ENCODE measurements at regions not wholly inside any gene's neighbourhood (a gene's known extent, or its start where the extent isn't known, plus 50 kb on each side); places are given as distances from the start of the nearest gene placed in this dataset.

- H3K4me1 Mint-ChIP-seq (ENCODE audit: low read depth), result no peaks in the 10 kb centered on the region
- no peaks in the 10 kb centered on the region for H3K27me3 Mint-ChIP-seq (ENCODE audit: insufficient read depth)
- no peaks in the 10 kb centered on the region; the same call in 1 of the 2 replicates for H3K36me3 Mint-ChIP-seq (ENCODE audit: low read depth)
- no peak for TF ChIP-seq CTCF (IDR thresholded peaks at IDR 0.05)
- DNase-seq, result no peak
- peaks cover 47% of the 10 kb centered on the region for H3K9me3 Mint-ChIP-seq
- H3K27ac Mint-ChIP-seq, result no peak overlapping the region
- no peak overlapping the region for H3K4me3 Mint-ChIP-seq
Observed at GRCh38 chr2:142300517-142300916, 169.7 kb upstream of the LRP1B start.

GRCh38 chr2:142299021-142299420 is 168.2 kb upstream of the LRP1B start:
- peaks cover 40% of the 10 kb centered on the region for H3K9me3 Mint-ChIP-seq
- H3K27ac Mint-ChIP-seq, result no peak overlapping the region
- no peak for TF ChIP-seq CTCF (IDR thresholded peaks at IDR 0.05)
- no peaks in the 10 kb centered on the region for H3K27me3 Mint-ChIP-seq (ENCODE audit: insufficient read depth)
- no peaks in the 10 kb centered on the region for H3K4me1 Mint-ChIP-seq (ENCODE audit: low read depth)
- no peak overlapping the region for H3K4me3 Mint-ChIP-seq
- no peak for DNase-seq
- no peaks in the 10 kb centered on the region; the same call in 1 of the 2 replicates for H3K36me3 Mint-ChIP-seq (ENCODE audit: low read depth)

GRCh38 chr2:142294225-142294624 is 163.4 kb upstream of the LRP1B start:
- DNase-seq, result no peak
- TF ChIP-seq CTCF (IDR thresholded peaks at IDR 0.05), result no peak
- peaks cover 38% of the 10 kb centered on the region for H3K9me3 Mint-ChIP-seq
- no peak overlapping the region for H3K4me3 Mint-ChIP-seq
- H3K36me3 Mint-ChIP-seq (ENCODE audit: low read depth), result no peaks in the 10 kb centered on the region; the same call in 1 of the 2 replicates
- no peaks in the 10 kb centered on the region; the same call in 1 of the 2 replicates for H3K27me3 Mint-ChIP-seq (ENCODE audit: insufficient read depth)
- no peaks in the 10 kb centered on the region for H3K4me1 Mint-ChIP-seq (ENCODE audit: low read depth)
- no peak overlapping the region for H3K27ac Mint-ChIP-seq

DNA sequence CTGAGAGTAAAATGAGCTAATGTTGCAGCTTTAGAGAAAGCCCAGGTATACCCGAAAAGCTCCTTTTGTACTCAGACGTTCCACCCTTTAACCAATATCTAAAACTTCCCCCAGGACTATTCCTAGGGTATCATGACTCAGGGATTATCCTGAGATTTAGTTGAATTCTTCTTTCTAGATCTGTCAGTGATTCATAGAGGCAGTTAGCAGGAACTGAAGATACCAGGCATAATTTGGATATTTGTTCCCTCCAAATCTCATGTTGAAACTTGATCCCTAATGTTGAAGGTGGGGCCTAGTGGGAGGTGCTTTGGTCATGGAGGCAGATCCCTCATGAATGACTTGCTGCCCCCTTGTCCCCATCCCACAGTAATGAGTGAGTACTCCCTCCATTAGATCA is 161.2 kb upstream of the LRP1B start:
- no peak overlapping the region for H3K27ac Mint-ChIP-seq
- no peaks in the 10 kb centered on the region; the same call in 1 of the 2 replicates for H3K36me3 Mint-ChIP-seq (ENCODE audit: low read depth)
- H3K4me1 Mint-ChIP-seq (ENCODE audit: low read depth), result no peaks in the 10 kb centered on the region
- no peak for TF ChIP-seq CTCF (IDR thresholded peaks at IDR 0.05)
- DNase-seq, result no peak
- no peak overlapping the region for H3K4me3 Mint-ChIP-seq
- peaks cover 43% of the 10 kb centered on the region for H3K9me3 Mint-ChIP-seq
- no peaks in the 10 kb centered on the region; the same call in 1 of the 2 replicates for H3K27me3 Mint-ChIP-seq (ENCODE audit: insufficient read depth)

DNA sequence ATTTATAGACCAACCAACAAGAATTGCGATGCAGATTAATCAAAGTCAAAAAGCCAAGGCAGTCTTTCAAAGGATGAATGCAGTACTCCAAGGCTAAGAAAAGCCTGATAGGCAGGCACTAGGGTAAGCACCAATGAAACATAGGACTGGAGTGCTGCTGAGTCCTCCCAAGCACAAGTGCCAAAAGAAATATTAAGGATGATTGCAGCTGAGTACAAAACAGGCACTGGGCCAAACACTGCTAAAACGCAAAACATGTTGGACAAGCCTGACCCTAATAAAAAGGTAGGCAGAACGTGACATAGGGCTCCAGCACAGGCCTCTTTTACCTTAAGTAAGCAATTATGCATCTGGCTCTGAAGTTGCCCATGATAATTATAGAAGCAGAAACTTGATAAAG is 160.1 kb upstream of the LRP1B start:
- H3K4me1 Mint-ChIP-seq (ENCODE audit: low read depth), result no peaks in the 10 kb centered on the region
- no peak overlapping the region for H3K27ac Mint-ChIP-seq
- peaks cover 42% of the 10 kb centered on the region for H3K9me3 Mint-ChIP-seq
- no peaks in the 10 kb centered on the region; the same call in 1 of the 2 replicates for H3K27me3 Mint-ChIP-seq (ENCODE audit: insufficient read depth)
- H3K4me3 Mint-ChIP-seq, result no peak overlapping the region
- no peak for TF ChIP-seq CTCF (IDR thresholded peaks at IDR 0.05)
- DNase-seq, result no peak
- H3K36me3 Mint-ChIP-seq (ENCODE audit: low read depth), result no peaks in the 10 kb centered on the region

DNA sequence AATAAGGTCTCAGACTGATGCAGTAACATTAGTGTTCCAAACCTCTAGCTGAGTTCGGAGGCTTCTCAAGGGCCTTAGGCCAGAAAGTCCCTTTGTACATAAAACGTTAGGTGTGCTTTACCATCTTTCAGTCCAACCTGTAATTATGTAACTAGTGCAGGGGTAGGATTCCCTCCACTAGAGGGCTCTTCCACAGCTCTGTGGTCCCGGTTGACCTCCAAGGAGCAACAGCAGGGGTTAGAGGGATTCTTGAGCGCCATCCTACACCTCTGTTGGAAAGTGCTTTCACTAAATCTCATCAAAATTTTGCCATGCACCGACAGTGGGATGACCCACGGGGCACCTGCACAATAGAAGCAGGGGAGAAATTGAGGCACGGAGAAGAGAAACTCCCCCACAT is 155.8 kb upstream of the LRP1B start:
- peaks cover 35% of the 10 kb centered on the region for H3K9me3 Mint-ChIP-seq
- H3K27me3 Mint-ChIP-seq (ENCODE audit: insufficient read depth), result no peaks in the 10 kb centered on the region
- H3K4me1 Mint-ChIP-seq (ENCODE audit: low read depth), result no peaks in the 10 kb centered on the region
- no peak for DNase-seq
- no peak overlapping the region for H3K27ac Mint-ChIP-seq
- TF ChIP-seq CTCF (IDR thresholded peaks at IDR 0.05), result peak; percentile 12; the same call in 1 of the 2 replicates
- no peaks in the 10 kb centered on the region for H3K36me3 Mint-ChIP-seq (ENCODE audit: low read depth)
- H3K4me3 Mint-ChIP-seq, result no peak overlapping the region

Measured in HFFc6 (cell line).